NCI-H146 treated with DMSO at 0.1 percent for 48 hours (cell line): ENCODE measurements at regions not wholly inside any gene's neighbourhood (a gene's known extent, or its start where the extent isn't known, plus 50 kb on each side); places are given as distances from the start of the nearest gene placed in this dataset.
A peak's percentile ranks its signal among the peaks of the same experiment; 100 is the strongest.
"Not testable (repeated sequence)": the region's sequence is repeated elsewhere in the genome, so short reads cannot be mapped to it uniquely, and the experiment has no call there.

Source experiments
- DNase-seq: peaks from one replicate; lab custom pipeline; 2025; ENCODE audit not compliant: unreplicated experiment; lab: John Stamatoyannopoulos, UW

- DNase-seq, result no peak
These were observed 682.1 kb upstream of the NRP1 start for GRCh38 chr10:34016576-34016975.

- no peak for DNase-seq
These were observed 681.2 kb upstream of the NRP1 start for GRCh38 chr10:34015700-34016099.

- no peak for DNase-seq
These were observed 678.8 kb upstream of the NRP1 start for GRCh38 chr10:34013235-34013634.

GRCh38 chr10:34010891-34011290, 676.4 kb upstream of the NRP1 start:
- no peak for DNase-seq

- not testable (repeated sequence) for DNase-seq
These were observed 675.8 kb upstream of the NRP1 start for GRCh38 chr10:34010228-34010627.

GRCh38 chr10:34008656-34009055, 674.2 kb upstream of the NRP1 start:
- DNase-seq, result no peak

- no peak for DNase-seq
These were observed 672.0 kb upstream of the NRP1 start for GRCh38 chr10:34006471-34006870.

GRCh38 chr10:34003561-34003960, 669.1 kb upstream of the NRP1 start:
- no peak for DNase-seq

GRCh38 chr10:34002896-34003295, 668.4 kb upstream of the NRP1 start:
- no peak for DNase-seq

GRCh38 chr10:34001831-34002230, 667.4 kb upstream of the NRP1 start:
- no peak for DNase-seq

- no peak for DNase-seq
These were observed 666.7 kb upstream of the NRP1 start for GRCh38 chr10:34001087-34001580.

GRCh38 chr10:33993917-33994316, 659.5 kb upstream of the NRP1 start:
- DNase-seq, result no peak

GRCh38 chr10:33991924-33992323, 657.5 kb upstream of the NRP1 start:
- no peak for DNase-seq

- DNase-seq, result peak; percentile 52
These were observed 652.0 kb upstream of the NRP1 start for GRCh38 chr10:33986515-33986914.

- no peak for DNase-seq
These were observed 651.5 kb upstream of the NRP1 start for GRCh38 chr10:33986016-33986415.

- no peak for DNase-seq
These were observed 648.5 kb upstream of the NRP1 start for GRCh38 chr10:33982995-33983394.

GRCh38 chr10:33981301-33981700, 646.8 kb upstream of the NRP1 start:
- DNase-seq, result no peak

GRCh38 chr10:33979195-33979594, 644.7 kb upstream of the NRP1 start:
- DNase-seq, result no peak

- DNase-seq, result no peak
These were observed 641.0 kb upstream of the NRP1 start for GRCh38 chr10:33975481-33975880.

GRCh38 chr10:33974976-33975478, 640.6 kb upstream of the NRP1 start:
- DNase-seq, result no peak

GRCh38 chr10:33968983-33969382, 634.5 kb upstream of the NRP1 start:
- no peak for DNase-seq

GRCh38 chr10:33967606-33968120, 633.2 kb upstream of the NRP1 start:
- no peak for DNase-seq

GRCh38 chr10:33966946-33967345, 632.5 kb upstream of the NRP1 start:
- DNase-seq, result no peak
